H1 (cell line): ENCODE measurements at regions not wholly inside any gene's neighbourhood (a gene's known extent, or its start where the extent isn't known, plus 50 kb on each side); places are given as distances from the start of the nearest gene placed in this dataset.

ENCODE experiments used
- EZH2 ChIP-seq: fragments of 200-600 bp; sonication (generic); IDR thresholded peaks from 2 replicates; pipeline ENCODE4 v1.7.1; 2012; ENCODE audit warnings: low read depth, mild to moderate bottlenecking, moderate library complexity, low read length, inconsistent platforms; ENCODE audit not compliant: severe bottlenecking

DNA sequence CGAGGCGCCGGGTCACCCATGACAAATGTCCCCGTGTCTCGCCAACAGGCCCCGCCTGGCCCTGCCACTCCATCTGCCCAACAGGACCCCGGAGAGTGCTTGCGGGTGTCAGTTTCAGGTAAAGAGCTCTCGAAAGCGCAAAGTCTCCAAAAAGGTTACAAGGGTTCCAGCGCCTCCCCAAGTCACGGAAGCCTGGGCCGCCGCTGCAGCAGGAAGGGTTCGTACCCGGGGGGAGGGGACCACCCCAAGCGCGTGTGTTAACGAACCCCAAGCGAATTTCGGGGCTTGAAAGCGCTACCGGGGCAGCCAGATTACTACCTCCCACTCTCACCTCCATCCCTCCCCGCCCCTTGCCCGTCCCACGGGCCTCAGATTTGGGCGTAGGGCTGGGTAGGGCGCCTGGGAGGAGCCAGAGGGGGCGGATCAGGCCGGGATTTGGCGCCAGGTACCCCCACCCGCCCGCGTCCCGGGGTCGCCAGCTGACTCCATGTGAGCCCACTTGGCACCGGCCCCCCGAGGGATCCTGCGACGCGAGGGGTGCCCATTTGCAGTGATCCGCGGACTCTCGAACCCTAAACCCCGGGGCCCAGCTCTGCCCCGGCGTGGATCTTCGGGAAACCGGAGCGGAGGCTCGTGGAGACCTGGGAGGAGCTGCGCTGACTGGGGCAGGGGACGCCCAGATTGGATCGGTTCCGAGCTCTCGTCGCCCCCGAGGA is 85.9 kb downstream of the NR2F2 start (continued):
- TF ChIP-seq EZH2, result peak; percentile 69
- TF ChIP-seq, all 59 proteins: peak for 7
